Tibial artery (tissue), 4 donors: ENCODE measurements at regions not wholly inside any gene's neighbourhood (a gene's known extent, or its start where the extent isn't known, plus 50 kb on each side); places are given as distances from the start of the nearest gene placed in this dataset.

Experiments
- DNase-seq, 2 donors: peaks; one replicate each; pipeline ENCODE4 v3.0.0-alpha.2; 2019
- H3K27ac ChIP-seq, 2 donors: fragments of 200-600 bp; sonication (generic) in 1 of 2; 1 replicate in 1 of 2; 2 replicates in 1 of 2; pipeline ENCODE4 v1.5.1; 2018 to 2019; ENCODE audit warnings: mild to moderate bottlenecking in 1 of 2
- H3K27me3 ChIP-seq, 2 donors: fragments of 200-600 bp; sonication (generic) in 1 of 2; one replicate each; pipeline versions ENCODE4 v1.5.1 to v1.6.0; 2016 to 2019
- H3K36me3 ChIP-seq, 3 donors: fragments of 200-600 bp; sonication (generic) in 2 of 3; one replicate each; pipeline ENCODE4 v1.5.1; 2016 to 2019; ENCODE audit warnings: mild to moderate bottlenecking in 2 of 3
- H3K4me1 ChIP-seq, 4 donors: fragments of 200-600 bp; sonication (generic) in 2 of 4; 1 replicate in 3 of 4; 2 replicates in 1 of 4; pipeline ENCODE4 v1.5.1; 2016 to 2019
- H3K4me3 ChIP-seq, 2 donors: fragments of 200-600 bp; sonication (generic) in 1 of 2; 1 replicate in 1 of 2; 2 replicates in 1 of 2; pipeline ENCODE4 v1.5.1; 2018 to 2019; ENCODE audit warnings: mild to moderate bottlenecking in 2 of 2
- H3K9me3 ChIP-seq, 3 donors: fragments of 200-600 bp; sonication (generic) in 1 of 3; one replicate each; pipeline ENCODE4 v1.5.1; 2016 to 2019
- intact Hi-C: fragments of 100-400 bp; cut with DNase I; formaldehyde crosslinking; loops from one replicate; pipeline ENCODE4 v1.15.0; 2023; ENCODE audit warnings: low total_unique reads
- TF ChIP-seq, protein P1 (sequence below), 2 experiments: fragments of 200-600 bp in 1 of 2; fragments of 450-650 bp in 1 of 2; IDR thresholded peaks; one replicate each; pipeline ENCODE4 v1.5.1; 2017 to 2019; ENCODE audit warnings: antibody characterized with exemption in 2 of 2, mild to moderate bottlenecking in 1 of 2, moderate library complexity in 1 of 2

GRCh38 chr13:47555235-47555634 is 445.8 kb downstream of the SUCLA2 start:
- no peaks in the 10 kb centered on the region for H3K36me3 ChIP-seq
- H3K27me3 ChIP-seq: no peaks in the 10 kb centered on the region
- no peaks in the 10 kb centered on the region for H3K4me1 ChIP-seq
- H3K4me3 ChIP-seq: no peak overlapping the region
- intact Hi-C loops: no loop called here
- no peak overlapping the region for H3K27ac ChIP-seq
- TF ChIP-seq, protein P1, sequence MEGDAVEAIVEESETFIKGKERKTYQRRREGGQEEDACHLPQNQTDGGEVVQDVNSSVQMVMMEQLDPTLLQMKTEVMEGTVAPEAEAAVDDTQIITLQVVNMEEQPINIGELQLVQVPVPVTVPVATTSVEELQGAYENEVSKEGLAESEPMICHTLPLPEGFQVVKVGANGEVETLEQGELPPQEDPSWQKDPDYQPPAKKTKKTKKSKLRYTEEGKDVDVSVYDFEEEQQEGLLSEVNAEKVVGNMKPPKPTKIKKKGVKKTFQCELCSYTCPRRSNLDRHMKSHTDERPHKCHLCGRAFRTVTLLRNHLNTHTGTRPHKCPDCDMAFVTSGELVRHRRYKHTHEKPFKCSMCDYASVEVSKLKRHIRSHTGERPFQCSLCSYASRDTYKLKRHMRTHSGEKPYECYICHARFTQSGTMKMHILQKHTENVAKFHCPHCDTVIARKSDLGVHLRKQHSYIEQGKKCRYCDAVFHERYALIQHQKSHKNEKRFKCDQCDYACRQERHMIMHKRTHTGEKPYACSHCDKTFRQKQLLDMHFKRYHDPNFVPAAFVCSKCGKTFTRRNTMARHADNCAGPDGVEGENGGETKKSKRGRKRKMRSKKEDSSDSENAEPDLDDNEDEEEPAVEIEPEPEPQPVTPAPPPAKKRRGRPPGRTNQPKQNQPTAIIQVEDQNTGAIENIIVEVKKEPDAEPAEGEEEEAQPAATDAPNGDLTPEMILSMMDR (IDR thresholded peaks at IDR 0.05): no peak
- DNase-seq: no peak
- no peaks in the 10 kb centered on the region for H3K9me3 ChIP-seq

DNA sequence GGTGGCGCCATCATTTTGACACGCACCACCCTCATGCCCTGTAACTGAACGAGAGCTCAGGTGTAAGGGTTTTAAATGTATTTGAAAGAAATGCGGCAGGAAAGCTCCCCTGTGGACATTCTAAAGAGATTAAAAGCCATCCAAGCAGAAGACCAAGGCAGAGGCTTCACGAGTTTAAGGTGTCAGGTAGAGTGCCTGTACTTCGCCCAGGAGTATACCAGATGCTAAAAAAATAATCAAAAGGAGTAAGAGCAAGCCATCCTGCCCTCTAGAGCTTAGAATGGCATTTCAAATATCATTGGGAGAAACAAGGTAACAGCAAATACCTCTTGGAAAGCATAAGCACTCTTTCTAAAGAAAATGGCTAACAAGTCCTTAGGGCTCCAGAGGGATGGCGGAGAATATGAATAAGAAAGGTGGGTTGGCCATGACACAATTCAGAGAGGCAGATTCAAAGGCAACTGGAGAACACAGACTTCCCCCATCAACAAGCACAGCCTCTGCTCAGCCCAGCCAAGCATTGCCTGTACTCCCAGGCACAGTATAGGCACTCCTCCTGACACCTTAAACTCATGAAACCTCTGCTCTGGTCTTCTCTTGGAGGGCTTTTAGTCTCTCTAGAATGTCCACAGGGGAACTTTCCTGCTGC is 447.6 kb downstream of the SUCLA2 start:
- intact Hi-C loops: no loop called here
- Histone ChIP-seq H3K9me3 (no peaks in the 10 kb centered on the region), H3K36me3 (no peaks in the 10 kb centered on the region), H3K27me3 (no peaks in the 10 kb centered on the region), H3K4me3 (no peak overlapping the region), H3K4me1 (no peaks in the 10 kb centered on the region), H3K27ac (no peak overlapping the region)
- TF ChIP-seq, protein P1 (IDR thresholded peaks at IDR 0.05): no peak
- no peak for DNase-seq

- no peak overlapping the region for H3K4me3 ChIP-seq
- H3K36me3 ChIP-seq: no peaks in the 10 kb centered on the region
- no peaks in the 10 kb centered on the region for H3K9me3 ChIP-seq
- H3K4me1 ChIP-seq: peaks cover 0 to 12% (median 0%) of the 10 kb centered on the region in 4 donors
- no peak for DNase-seq
- no peak overlapping the region for H3K27ac ChIP-seq
- no peaks in the 10 kb centered on the region for H3K27me3 ChIP-seq
- TF ChIP-seq, protein P1 (IDR thresholded peaks at IDR 0.05): no peak
- intact Hi-C loops: no loop called here
These were observed 451.8 kb downstream of the SUCLA2 start for GRCh38 chr13:47549219-47549752.

- Histone ChIP-seq H3K4me1 (peaks cover 0 to 12% (median 0%) of the 10 kb centered on the region in 4 donors), H3K9me3 (no peaks in the 10 kb centered on the region), H3K36me3 (no peaks in the 10 kb centered on the region), H3K27me3 (no peaks in the 10 kb centered on the region), H3K27ac (no peak overlapping the region), H3K4me3 (no peak overlapping the region)
- TF ChIP-seq, protein P1 (IDR thresholded peaks at IDR 0.05): no peak
- intact Hi-C loops: no loop called here
- no peak for DNase-seq
These were observed 452.7 kb downstream of the SUCLA2 start for GRCh38 chr13:47548294-47548840.

GRCh38 chr13:47546391-47547225 is 454.5 kb downstream of the SUCLA2 start:
- H3K9me3 ChIP-seq: no peaks in the 10 kb centered on the region
- no peak overlapping the region for H3K4me3 ChIP-seq
- TF ChIP-seq, protein P1 (IDR thresholded peaks at IDR 0.05): no peak
- H3K4me1 ChIP-seq: peaks cover 0 to 12% (median 0%) of the 10 kb centered on the region in 4 donors
- DNase-seq: no peak
- intact Hi-C loops: no loop called here
- no peaks in the 10 kb centered on the region for H3K36me3 ChIP-seq
- H3K27me3 ChIP-seq: no peaks in the 10 kb centered on the region
- no peak overlapping the region for H3K27ac ChIP-seq
